WTC11 (cell line): ENCODE measurements at regions not wholly inside any gene's neighbourhood (a gene's known extent, or its start where the extent isn't known, plus 50 kb on each side); places are given as distances from the start of the nearest gene placed in this dataset.

Experiments
- ATAC-seq: fragments of 200-7000 bp; cut with Tn5 transposase; 2 replicates; pipeline ENCODE4 v1.10.0; 2021; ENCODE audit warnings: mild to moderate bottlenecking, moderate library complexity
- CTCF ChIA-PET: fragments of 300-600 bp; sonication (Branson Sonifier 250); formaldehyde crosslinking; loops from one replicate; lab custom pipeline; 2021; ENCODE audit warnings: antibody characterized with exemption; lab: Charles Lee
- POLR2A ChIA-PET: fragments of 350-600 bp; sonication (Branson Sonifier 250); formaldehyde crosslinking; loops from one replicate; lab custom pipeline; 2021; ENCODE audit warnings: antibody characterized with exemption; lab: Charles Lee
- DNase-seq: peaks from one replicate; pipeline ENCODE4 v3.0.0; 2021; ENCODE audit warnings: low spot score
- H3K27ac Mint-ChIP-seq: 2 replicates; pipeline ENCODE4 v1.8.0; 2021; ENCODE audit warnings: mixed read lengths
- H3K27me3 Mint-ChIP-seq: 2 replicates; pipeline ENCODE4 v1.8.0; 2021; ENCODE audit warnings: low read depth, mild to moderate bottlenecking, moderate library complexity, mixed read lengths
- H3K36me3 Mint-ChIP-seq: 2 replicates; pipeline ENCODE4 v1.8.0; 2021; ENCODE audit warnings: mixed read lengths
- H3K4me1 Mint-ChIP-seq: 2 replicates; pipeline ENCODE4 v1.8.0; 2022; ENCODE audit warnings: mixed read lengths
- H3K4me3 Mint-ChIP-seq: 2 replicates; pipeline ENCODE4 v1.8.0; 2021; ENCODE audit warnings: mild to moderate bottlenecking, moderate library complexity, mixed read lengths
- H3K9me3 Mint-ChIP-seq: 2 replicates; pipeline ENCODE4 v1.8.0; 2021; ENCODE audit warnings: mixed read lengths
- AR ChIP-seq: fragments of 250-450 bp; sonication (Bioruptor Pico); IDR thresholded peaks from 2 replicates; pipeline ENCODE4 v1.9.0; 2021; ENCODE audit warnings: mild to moderate bottlenecking
- ATF6 ChIP-seq: sonication (generic); formaldehyde crosslinking; IDR thresholded peaks from 2 replicates; pipeline ENCODE4 v1.8.1; 2023; ENCODE audit warnings: mild to moderate bottlenecking, missing genetic modification reagents
- CREM ChIP-seq: sonication (generic); formaldehyde crosslinking; IDR thresholded peaks from 2 replicates; pipeline ENCODE4 v1.8.1; 2022; ENCODE audit warnings: mild to moderate bottlenecking, missing genetic modification reagents, moderate library complexity
- FOXK1 ChIP-seq: sonication (generic); formaldehyde crosslinking; IDR thresholded peaks from 2 replicates; pipeline ENCODE4 v1.8.0; 2022; ENCODE audit warnings: mild to moderate bottlenecking, moderate library complexity, missing genetic modification reagents
- FOXP4 ChIP-seq: sonication (generic); formaldehyde crosslinking; IDR thresholded peaks from 2 replicates; pipeline ENCODE4 v1.8.0; 2022; ENCODE audit warnings: mild to moderate bottlenecking, missing genetic modification reagents
- GRHL2 ChIP-seq: fragments of 250-450 bp; sonication (Bioruptor Pico); IDR thresholded peaks from 2 replicates; pipeline ENCODE4 v1.8.0; 2022; ENCODE audit warnings: mild to moderate bottlenecking, moderate library complexity; ENCODE audit not compliant: insufficient replicate concordance, severe bottlenecking
- IRF2 ChIP-seq: sonication (generic); formaldehyde crosslinking; IDR thresholded peaks from 2 replicates; pipeline ENCODE4 v1.8.0; 2022; ENCODE audit warnings: low read depth, missing genetic modification reagents, borderline replicate concordance
- JUN ChIP-seq: sonication (generic); formaldehyde crosslinking; IDR thresholded peaks from 2 replicates; pipeline ENCODE4 v1.8.0; 2023; ENCODE audit warnings: mild to moderate bottlenecking, missing genetic modification reagents
- NR3C1 ChIP-seq: sonication (generic); formaldehyde crosslinking; conservative IDR thresholded peaks from 2 replicates; pipeline ENCODE4 v1.8.1; 2023; ENCODE audit warnings: low read depth, mild to moderate bottlenecking, missing genetic modification reagents
- PRDM15 ChIP-seq: sonication (generic); formaldehyde crosslinking; IDR thresholded peaks from 2 replicates; pipeline ENCODE4 v1.8.0; 2022; ENCODE audit warnings: missing genetic modification reagents
- SOX15 ChIP-seq: fragments of 250-450 bp; sonication (Bioruptor Pico); IDR thresholded peaks from 2 replicates; pipeline ENCODE4 v1.9.0; 2021; ENCODE audit warnings: mild to moderate bottlenecking
- TCF7 ChIP-seq: sonication (generic); formaldehyde crosslinking; IDR thresholded peaks from 2 replicates; pipeline ENCODE4 v1.8.0; 2022; ENCODE audit warnings: mild to moderate bottlenecking, low read depth, missing genetic modification reagents, moderate library complexity
- TEAD4 ChIP-seq: sonication (generic); formaldehyde crosslinking; IDR thresholded peaks from 2 replicates; pipeline ENCODE4 v1.8.0; 2022; ENCODE audit warnings: mild to moderate bottlenecking, missing genetic modification reagents
- TP53 ChIP-seq: sonication (generic); formaldehyde crosslinking; IDR thresholded peaks from 2 replicates; pipeline ENCODE4 v1.8.1; 2023; ENCODE audit warnings: mild to moderate bottlenecking, missing genetic modification reagents
- ZNF121 ChIP-seq: sonication (generic); formaldehyde crosslinking; IDR thresholded peaks from 2 replicates; pipeline ENCODE4 v1.8.0; 2023; ENCODE audit warnings: missing genetic modification reagents
- ZNF232 ChIP-seq: sonication (generic); formaldehyde crosslinking; IDR thresholded peaks from 2 replicates; pipeline ENCODE4 v1.8.0; 2022; ENCODE audit warnings: mild to moderate bottlenecking, missing genetic modification reagents
- ZNF263 ChIP-seq: sonication (generic); formaldehyde crosslinking; IDR thresholded peaks from 2 replicates; pipeline ENCODE4 v1.8.1; 2022; ENCODE audit warnings: low read depth, mild to moderate bottlenecking, moderate library complexity, missing genetic modification reagents

GRCh38 chr13:106238690-106239089, 296.8 kb downstream of the EFNB2 start (continued):
- no peak for TF ChIP-seq AR

GRCh38 chr13:106234636-106235035, 300.8 kb downstream of the EFNB2 start:
- H3K4me1 Mint-ChIP-seq = peaks cover 36% of the 10 kb centered on the region
- H3K9me3 Mint-ChIP-seq = peaks cover 4% of the 10 kb centered on the region
- TF ChIP-seq SOX15 (CRISPR knock-in tag) (no peak), TEAD4 (CRISPR knock-in tag) (no peak), ZNF232 (CRISPR knock-in tag) (no peak), TP53 (no peak), ZNF263 (no peak), ZNF121 (CRISPR knock-in tag) (no peak), ATF6 (no peak), PRDM15 (CRISPR knock-in tag) (no peak), GRHL2 (CRISPR knock-in tag) (no peak)
- CTCF ChIA-PET = no interaction called here
- POLR2A ChIA-PET = no interaction called here
- 0 out of 2 replicates have a peak, but pooled peaks cover 4% of the 10 kb centered on the region for H3K36me3 Mint-ChIP-seq
- H3K4me3 Mint-ChIP-seq = no peak overlapping the region
- DNase-seq (no peak), ATAC-seq (no peak)
- H3K27me3 Mint-ChIP-seq = 0 out of 2 replicates have a peak, but pooled peaks cover 4% of the 10 kb centered on the region
- no peak overlapping the region for H3K27ac Mint-ChIP-seq

- DNase-seq = no peak
- H3K4me3 Mint-ChIP-seq = no peak overlapping the region
- no peak for TF ChIP-seq ZNF121 (CRISPR knock-in tag)
- no peak for TF ChIP-seq JUN (CRISPR knock-in tag)
- TF ChIP-seq FOXK1 (CRISPR knock-in tag) = no peak
- no peak for TF ChIP-seq IRF2
- no peak for TF ChIP-seq TCF7 (CRISPR knock-in tag)
- no peak for TF ChIP-seq FOXP4
- no peak for TF ChIP-seq CREM (CRISPR knock-in tag)
- no peak for TF ChIP-seq NR3C1 (CRISPR knock-in tag)
- TF ChIP-seq, all 79 proteins: peak for 0
- POLR2A ChIA-PET = no interaction called here
- CTCF ChIA-PET = no interaction called here
- peak overlapping the region; percentile 91 for H3K27ac Mint-ChIP-seq
- 0 out of 2 replicates have a peak, but pooled peaks cover 4% of the 10 kb centered on the region for H3K27me3 Mint-ChIP-seq
- ATAC-seq = peak; percentile 84
- peaks cover 11% of the 10 kb centered on the region for H3K9me3 Mint-ChIP-seq
- peaks cover 36% of the 10 kb centered on the region for H3K4me1 Mint-ChIP-seq
- 0 out of 2 replicates have a peak, but pooled peaks cover 6% of the 10 kb centered on the region for H3K36me3 Mint-ChIP-seq
These were observed 302.2 kb downstream of the EFNB2 start for GRCh38 chr13:106233134-106233735.
